GM12865 (cell line): ENCODE measurements at regions not wholly inside any gene's neighbourhood (a gene's known extent, or its start where the extent isn't known, plus 50 kb on each side); places are given as distances from the start of the nearest gene placed in this dataset.

Experiments
- DNase-seq: peaks from one replicate; pipeline ENCODE4 v3.0.0; 2010; ENCODE audit warnings: low read depth
- H3K4me3 ChIP-seq: 2 replicates; pipeline ENCODE4 v1.5.1; 2011; ENCODE audit warnings: mild to moderate bottlenecking, low read depth, low read length, control low read depth
- CTCF ChIP-seq: IDR thresholded peaks from 2 replicates; pipeline ENCODE4 v1.5.1; 2011; ENCODE audit warnings: low read length, control low read depth, low read depth, inconsistent platforms; ENCODE audit not compliant: insufficient read depth; ENCODE audit errors: missing control alignments

GRCh38 chr6:96687121-96687520, 124.2 kb downstream of the FHL5 start:
- H3K4me3 ChIP-seq = no peak overlapping the region
- TF ChIP-seq CTCF = no peak
- DNase-seq = no peak

- H3K4me3 ChIP-seq = no peak overlapping the region
- DNase-seq = no peak
- TF ChIP-seq CTCF = no peak
Observed at GRCh38 chr6:96685702-96686101, 122.8 kb downstream of the FHL5 start.

GRCh38 chr6:96683819-96684528, 121.0 kb downstream of the FHL5 start:
- no peak for DNase-seq
- H3K4me3 ChIP-seq = no peak overlapping the region
- TF ChIP-seq CTCF = no peak

- TF ChIP-seq CTCF = no peak
- H3K4me3 ChIP-seq = no peak overlapping the region
- DNase-seq = no peak
Observed at GRCh38 chr6:96682017-96682416, 119.1 kb downstream of the FHL5 start.

- no peak for TF ChIP-seq CTCF
- no peak for DNase-seq
- no peak overlapping the region for H3K4me3 ChIP-seq
Observed at GRCh38 chr6:96675597-96675996, 112.7 kb downstream of the FHL5 start.
